ENCODE measurements at regions not wholly inside any gene's neighbourhood (a gene's known extent, or its start where the extent isn't known, plus 50 kb on each side); places are given as distances from the start of the nearest gene placed in this dataset.

DNA sequence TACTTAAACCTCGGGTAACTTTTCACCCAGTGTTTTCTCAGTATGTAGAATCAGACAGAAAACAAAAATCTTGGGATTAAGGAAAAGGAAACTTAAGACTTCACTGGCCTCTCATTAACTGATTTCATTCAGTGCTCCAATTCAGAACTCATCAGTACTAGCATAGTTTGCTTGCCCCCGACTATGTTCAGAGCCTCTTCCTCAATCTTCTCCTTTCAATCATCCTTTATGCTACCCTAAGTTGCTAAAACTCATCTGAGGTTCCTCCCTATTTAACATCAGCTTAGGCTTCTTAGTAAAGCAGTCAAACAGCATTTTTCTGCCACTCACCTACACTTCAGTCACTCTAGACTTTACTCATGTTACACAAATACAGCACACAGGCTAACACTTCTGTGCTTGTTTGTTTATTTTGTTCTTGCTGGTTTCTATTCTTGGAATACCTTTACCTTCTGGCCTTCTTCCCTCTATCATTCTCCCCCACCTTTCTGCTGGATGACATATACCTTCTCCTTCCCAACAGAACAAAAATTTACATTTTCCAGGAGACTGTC, 163.0 kb upstream of the TLL1 start:
- H3K9ac ChIP-seq (ENCODE audit: low read length), result no peak overlapping the region
- H3K79me2 ChIP-seq (ENCODE audit: insufficient read depth, low read length), result no peaks in the 10 kb centered on the region
- H3K36me3 ChIP-seq (ENCODE audit: control insufficient read depth in 1 of 2, insufficient read depth in 2 of 2, low read length in 2 of 2), result no peaks in the 10 kb centered on the region
- no TSS peak for BruUV-seq (replicated peaks)
- no peak overlapping the region for H3K4me2 ChIP-seq (ENCODE audit: low read length)
- H3K9me3 ChIP-seq (ENCODE audit: control insufficient read depth in 1 of 2, insufficient read depth in 1 of 2, low read depth in 1 of 2, low read length in 2 of 2), result no peaks in the 10 kb centered on the region
- no peak overlapping the region for H2AFZ ChIP-seq (ENCODE audit: low read depth, low read length, poor library complexity, severe bottlenecking)
- H3K4me1 ChIP-seq (ENCODE audit: control insufficient read depth in 1 of 2, insufficient read depth in 2 of 2, low read length in 2 of 2), result peaks cover 4 to 8% of the 10 kb centered on the region in 2 experiments; a peak in 2 of 4 replicates
- 0 out of 2 replicates have a peak, but pooled peaks cover 8% of the 10 kb centered on the region for H3K9me2 ChIP-seq (ENCODE audit: insufficient read depth)
- CTCF ChIA-PET, result no interaction called here
- no peak for DNase-seq (ENCODE audit: low read depth, low spot score)
- no peaks in the 10 kb centered on the region for H3K27me3 ChIP-seq (ENCODE audit: insufficient read depth, low read length)
- POLR2A ChIA-PET, result no interaction called here
- H3K4me3 ChIP-seq (replicated peaks in 1 of 2; ENCODE audit: low read depth in 1 of 2, low read length in 2 of 2), result no peak overlapping the region
- RAD21 ChIA-PET (ENCODE audit: low non-redundant PET in 1 of 2, low total read pairs in 2 of 2, uncharacterized antibody in 2 of 2, unreplicated experiment in 2 of 2), result no interaction called here
- ATAC-seq, result no peak
- H3K27ac ChIP-seq (ENCODE audit: low read depth, low read length), result no peak overlapping the region
- no peak for TF ChIP-seq YY1 (IDR thresholded peaks at IDR 0.05; ENCODE audit: extremely low read depth, insufficient replicate concordance, low read depth, low read length)
- no peak for TF ChIP-seq TCF7L2 (IDR thresholded peaks at IDR 0.05; ENCODE audit: borderline replicate concordance, extremely low read depth, insufficient read depth, insufficient read length)
- no peak for TF ChIP-seq ZFX (IDR thresholded peaks at IDR 0.05)
- TF ChIP-seq SIN3A (IDR thresholded peaks at IDR 0.05; ENCODE audit: low read depth), result no peak
- TF ChIP-seq, protein P1, sequence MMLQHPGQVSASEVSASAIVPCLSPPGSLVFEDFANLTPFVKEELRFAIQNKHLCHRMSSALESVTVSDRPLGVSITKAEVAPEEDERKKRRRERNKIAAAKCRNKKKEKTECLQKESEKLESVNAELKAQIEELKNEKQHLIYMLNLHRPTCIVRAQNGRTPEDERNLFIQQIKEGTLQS (IDR thresholded peaks at IDR 0.05), result no peak
- TF ChIP-seq, protein P2, sequence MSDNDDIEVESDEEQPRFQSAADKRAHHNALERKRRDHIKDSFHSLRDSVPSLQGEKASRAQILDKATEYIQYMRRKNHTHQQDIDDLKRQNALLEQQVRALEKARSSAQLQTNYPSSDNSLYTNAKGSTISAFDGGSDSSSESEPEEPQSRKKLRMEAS (IDR thresholded peaks at IDR 0.05), result no peak
- no peak for TF ChIP-seq EZH2 (IDR thresholded peaks at IDR 0.05)
- no peak for TF ChIP-seq SRF (IDR thresholded peaks at IDR 0.05; ENCODE audit: low read depth)
- TF ChIP-seq ELF1 (IDR thresholded peaks at IDR 0.05; ENCODE audit: borderline replicate concordance, low read depth), result no peak
- TF ChIP-seq REST (IDR thresholded peaks at IDR 0.05; ENCODE audit: low read depth), result no peak
- no peak for TF ChIP-seq CBX3 (IDR thresholded peaks at IDR 0.05; ENCODE audit: low read depth)
- no peaks in the 10 kb centered on the region for H4K20me1 ChIP-seq (ENCODE audit: insufficient read depth)
- intact Hi-C loops (cut with micrococcal nuclease), result no loop called here
